ENCODE measurements at regions not wholly inside any gene's neighbourhood (a gene's known extent, or its start where the extent isn't known, plus 50 kb on each side); places are given as distances from the start of the nearest gene placed in this dataset.
A peak's percentile ranks its signal among the peaks of the same experiment; 100 is the strongest.

DNA sequence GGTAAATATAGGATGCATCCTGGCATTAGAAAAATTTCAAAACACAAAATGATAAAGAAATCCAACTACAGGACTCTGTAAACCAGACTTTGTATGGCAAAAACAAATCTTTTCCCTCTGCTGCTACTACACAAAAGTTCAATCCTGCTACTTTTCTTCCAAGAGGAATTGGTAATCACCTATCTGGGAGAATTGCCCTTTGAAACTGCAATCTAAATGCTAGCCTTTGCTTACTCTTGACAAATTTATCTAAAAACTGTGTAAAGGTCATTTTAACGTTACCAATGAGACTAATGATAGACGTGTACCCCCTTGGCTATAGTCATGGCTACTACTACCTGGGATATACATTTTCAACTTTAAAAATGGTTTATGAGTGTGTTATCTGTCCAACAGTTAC lies 837.9 kb upstream of the CXADR start:
- no peak overlapping the region for H3K4me3 ChIP-seq (ENCODE audit: low read length)
- no peak for DNase-seq (ENCODE audit: low read depth)
- TF ChIP-seq CTCF (conservative IDR thresholded peaks at IDR 0.05; ENCODE audit: low read length), result no peak

DNA sequence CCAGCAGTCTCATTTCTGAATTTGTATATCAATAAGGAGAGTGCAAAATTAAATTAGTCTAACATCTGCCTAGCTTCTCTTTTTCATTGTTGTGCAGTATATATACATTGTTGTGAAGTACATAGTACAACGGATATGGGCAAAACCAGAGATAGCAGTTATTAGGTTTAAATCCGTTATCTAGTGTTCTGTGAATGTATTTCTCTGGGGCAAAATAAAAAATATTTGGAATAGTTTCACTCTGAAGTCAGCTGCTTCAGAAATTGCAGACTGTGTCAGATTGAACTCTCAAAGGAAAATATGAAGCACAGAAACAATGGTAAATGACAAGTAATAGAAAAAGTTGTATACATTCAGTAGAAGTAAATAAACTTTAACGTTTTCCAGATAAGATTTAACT lies 836.5 kb upstream of the CXADR start:
- TF ChIP-seq CTCF (conservative IDR thresholded peaks at IDR 0.05; ENCODE audit: low read length), result no peak
- no peak overlapping the region for H3K4me3 ChIP-seq (ENCODE audit: low read length)
- DNase-seq (ENCODE audit: low read depth), result no peak

DNA sequence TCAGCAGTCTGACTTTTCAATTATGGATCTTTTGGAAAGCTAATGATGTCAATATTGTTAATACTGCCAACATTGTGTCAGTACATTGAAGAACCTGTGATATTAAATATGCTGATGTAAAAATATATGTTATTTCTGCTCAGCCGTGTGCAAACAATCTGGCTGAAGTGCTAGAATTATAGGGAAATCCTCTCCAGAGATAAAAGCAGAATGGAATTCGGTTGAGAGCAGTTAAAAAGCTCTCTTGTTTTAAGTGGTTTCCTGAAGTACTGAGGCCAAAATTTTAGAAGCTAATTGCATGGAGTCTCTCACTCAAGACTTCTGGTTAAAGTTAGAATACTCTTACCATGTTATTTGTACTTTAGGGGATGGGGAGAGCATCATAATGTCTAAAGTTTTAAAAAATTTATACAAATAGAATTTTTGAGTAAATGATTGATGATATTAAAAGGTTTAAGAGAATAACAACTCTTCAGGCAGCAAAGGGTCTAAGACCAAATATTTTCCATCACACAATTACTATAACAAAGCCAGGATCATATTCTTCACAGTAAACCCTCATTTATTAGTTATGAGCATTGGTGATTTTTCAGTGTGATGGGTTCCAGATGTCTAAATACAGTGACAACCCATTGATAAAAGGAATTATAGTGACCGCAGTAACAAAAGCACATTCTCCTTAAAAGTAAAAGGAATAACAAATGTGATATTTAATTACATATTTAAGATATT lies 834.2 kb upstream of the CXADR start:
- DNase-seq (ENCODE audit: low read depth), result peak; percentile 1
- no peak for TF ChIP-seq CTCF (conservative IDR thresholded peaks at IDR 0.05; ENCODE audit: low read length)
- H3K4me3 ChIP-seq (ENCODE audit: low read length), result no peak overlapping the region

DNA sequence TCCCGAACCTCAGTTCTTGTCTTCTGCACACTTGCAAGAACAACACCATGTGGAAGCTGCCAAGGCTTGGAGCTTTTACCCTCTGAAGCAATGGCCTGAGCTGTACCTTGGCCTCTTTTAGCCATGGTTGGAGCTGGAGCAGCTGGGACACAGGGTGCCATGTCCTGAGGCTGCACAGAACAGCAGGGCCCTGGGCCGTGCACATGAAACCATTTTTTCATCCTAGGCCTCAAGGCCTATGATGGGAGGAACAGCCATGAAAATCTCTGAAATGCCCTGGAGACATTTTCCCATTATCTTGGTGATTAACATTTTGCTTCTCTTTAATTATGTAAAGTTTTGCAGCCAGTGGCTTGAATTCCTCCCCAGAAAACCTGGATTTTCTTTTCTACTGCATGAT lies 817.8 kb upstream of the CXADR start:
- DNase-seq (ENCODE audit: low read depth), result no peak
- no peak overlapping the region for H3K4me3 ChIP-seq (ENCODE audit: low read length)
- TF ChIP-seq CTCF (conservative IDR thresholded peaks at IDR 0.05; ENCODE audit: low read length), result no peak

DNA sequence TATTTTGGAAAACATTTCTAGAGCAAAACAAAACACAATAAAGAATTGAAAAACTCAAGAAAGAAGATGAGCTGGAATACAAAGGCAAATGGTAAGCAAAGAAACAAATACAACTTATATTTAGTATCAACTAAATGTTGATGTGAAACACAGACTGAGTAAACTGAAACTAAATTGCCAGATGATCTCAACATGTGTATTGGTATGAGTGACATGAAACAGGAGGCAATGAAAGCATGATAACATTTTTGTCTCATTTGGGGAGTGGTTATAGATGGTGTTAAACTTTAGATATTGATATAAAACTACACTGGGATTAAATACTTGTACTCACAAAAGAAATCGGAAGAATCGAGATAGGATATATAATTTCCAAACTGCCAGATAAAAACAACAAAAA lies 805.6 kb upstream of the CXADR start:
- no peak for DNase-seq (ENCODE audit: low read depth)
- no peak overlapping the region for H3K4me3 ChIP-seq (ENCODE audit: low read length)

GRCh38 chr21:16708101-16708835 lies 804.6 kb upstream of the CXADR start:
- DNase-seq (ENCODE audit: low read depth), result peak; percentile 59
- H3K4me3 ChIP-seq (ENCODE audit: low read length), result no peak overlapping the region
- no peak for TF ChIP-seq CTCF (conservative IDR thresholded peaks at IDR 0.05; ENCODE audit: low read length)

More for the DNA sequence above, 805.6 kb upstream of the CXADR start:
- no peak for TF ChIP-seq CTCF (conservative IDR thresholded peaks at IDR 0.05; ENCODE audit: low read length)

Data from AG10803 (cell line).